PFSK-1 (cell line): ENCODE measurements at regions not wholly inside any gene's neighbourhood (a gene's known extent, or its start where the extent isn't known, plus 50 kb on each side); places are given as distances from the start of the nearest gene placed in this dataset.

Source experiments
- FOXP2 ChIP-seq: optimal IDR thresholded peaks from 2 replicates; pipeline ENCODE3; 2011; ENCODE audit warnings: borderline replicate concordance, control low read depth, inconsistent platforms; ENCODE audit not compliant: insufficient read depth; ENCODE audit errors: extremely low read length, extremely low read depth
- POLR2AphosphoS5 ChIP-seq: IDR thresholded peaks from 2 replicates; pipeline ENCODE4 v1.6.1; 2012; ENCODE audit warnings: low read depth, mild to moderate bottlenecking, control low read depth, low read length, moderate library complexity
- SIN3A ChIP-seq: IDR thresholded peaks from 2 replicates; pipeline ENCODE4 v1.6.1; 2012; ENCODE audit warnings: mild to moderate bottlenecking, low read length, moderate library complexity, borderline replicate concordance; ENCODE audit not compliant: insufficient read depth
- TAF1 ChIP-seq: IDR thresholded peaks from 2 replicates; pipeline ENCODE4 v1.6.1; 2012; ENCODE audit warnings: low read length, control low read depth, borderline replicate concordance; ENCODE audit not compliant: insufficient read depth
- TF ChIP-seq, protein P1 (sequence below), 2 experiments: IDR thresholded peaks; 2 replicates each; pipeline versions ENCODE4 v1.6.1 to v1.8.0; 2011 to 2012; ENCODE audit warnings: low read depth in 2 of 2, low read length in 2 of 2, control low read depth in 1 of 2, inconsistent platforms in 1 of 2, mild to moderate bottlenecking in 1 of 2, moderate library complexity in 1 of 2; ENCODE audit not compliant: insufficient read depth in 1 of 2

DNA sequence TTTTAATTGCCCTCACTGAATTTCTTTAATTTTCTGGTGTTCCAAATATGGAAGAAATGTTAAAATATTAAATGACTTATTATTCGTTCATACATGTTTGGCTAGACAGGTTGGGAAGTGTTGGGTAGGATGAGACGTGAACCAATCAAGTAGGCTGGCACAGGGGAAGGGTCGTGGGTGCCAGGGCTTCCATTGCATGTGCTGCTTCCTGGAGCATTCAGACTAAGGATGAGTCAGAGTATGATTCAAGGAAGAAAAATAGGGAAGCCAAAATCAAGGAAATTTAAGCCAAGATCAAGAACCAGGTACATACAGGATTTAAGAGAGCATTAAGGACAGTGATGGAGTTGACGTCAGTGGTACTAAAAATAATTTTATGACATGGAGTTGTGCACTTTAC, 2068.0 kb downstream of the MAT2B start:
- TF ChIP-seq FOXP2, result no peak
- no peak for TF ChIP-seq SIN3A
- TF ChIP-seq, protein P1, sequence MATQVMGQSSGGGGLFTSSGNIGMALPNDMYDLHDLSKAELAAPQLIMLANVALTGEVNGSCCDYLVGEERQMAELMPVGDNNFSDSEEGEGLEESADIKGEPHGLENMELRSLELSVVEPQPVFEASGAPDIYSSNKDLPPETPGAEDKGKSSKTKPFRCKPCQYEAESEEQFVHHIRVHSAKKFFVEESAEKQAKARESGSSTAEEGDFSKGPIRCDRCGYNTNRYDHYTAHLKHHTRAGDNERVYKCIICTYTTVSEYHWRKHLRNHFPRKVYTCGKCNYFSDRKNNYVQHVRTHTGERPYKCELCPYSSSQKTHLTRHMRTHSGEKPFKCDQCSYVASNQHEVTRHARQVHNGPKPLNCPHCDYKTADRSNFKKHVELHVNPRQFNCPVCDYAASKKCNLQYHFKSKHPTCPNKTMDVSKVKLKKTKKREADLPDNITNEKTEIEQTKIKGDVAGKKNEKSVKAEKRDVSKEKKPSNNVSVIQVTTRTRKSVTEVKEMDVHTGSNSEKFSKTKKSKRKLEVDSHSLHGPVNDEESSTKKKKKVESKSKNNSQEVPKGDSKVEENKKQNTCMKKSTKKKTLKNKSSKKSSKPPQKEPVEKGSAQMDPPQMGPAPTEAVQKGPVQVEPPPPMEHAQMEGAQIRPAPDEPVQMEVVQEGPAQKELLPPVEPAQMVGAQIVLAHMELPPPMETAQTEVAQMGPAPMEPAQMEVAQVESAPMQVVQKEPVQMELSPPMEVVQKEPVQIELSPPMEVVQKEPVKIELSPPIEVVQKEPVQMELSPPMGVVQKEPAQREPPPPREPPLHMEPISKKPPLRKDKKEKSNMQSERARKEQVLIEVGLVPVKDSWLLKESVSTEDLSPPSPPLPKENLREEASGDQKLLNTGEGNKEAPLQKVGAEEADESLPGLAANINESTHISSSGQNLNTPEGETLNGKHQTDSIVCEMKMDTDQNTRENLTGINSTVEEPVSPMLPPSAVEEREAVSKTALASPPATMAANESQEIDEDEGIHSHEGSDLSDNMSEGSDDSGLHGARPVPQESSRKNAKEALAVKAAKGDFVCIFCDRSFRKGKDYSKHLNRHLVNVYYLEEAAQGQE (IDR thresholded peaks at IDR 0.05; ENCODE audit: insufficient read depth in 1 of 2, low read depth in 2 of 2, low read length in 2 of 2), result no peak
- no peak for TF ChIP-seq POLR2AphosphoS5
- no peak for TF ChIP-seq TAF1

DNA sequence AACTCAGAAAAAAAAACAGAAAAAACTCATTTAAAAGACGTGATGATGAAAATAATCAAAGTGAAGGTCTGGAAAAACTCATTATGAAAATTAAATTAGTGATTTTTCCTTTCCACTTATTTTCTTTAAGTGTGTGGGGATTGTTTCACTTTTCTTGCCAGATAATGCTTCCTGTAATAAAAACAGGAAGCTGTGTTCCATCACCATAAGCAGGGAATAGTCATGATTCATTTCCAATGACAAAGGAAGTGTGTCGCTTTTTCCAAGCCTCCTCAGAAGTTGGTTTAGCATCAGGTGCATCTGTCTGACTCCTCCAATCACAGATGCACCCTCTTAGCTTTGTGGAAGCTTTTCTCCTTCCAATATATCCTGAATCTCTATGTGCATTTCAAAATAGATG, 2068.7 kb downstream of the MAT2B start:
- TF ChIP-seq TAF1, result no peak
- no peak for TF ChIP-seq POLR2AphosphoS5
- TF ChIP-seq FOXP2, result no peak
- TF ChIP-seq, protein P1 (IDR thresholded peaks at IDR 0.05; ENCODE audit: insufficient read depth in 1 of 2, low read depth in 2 of 2, low read length in 2 of 2), result no peak
- no peak for TF ChIP-seq SIN3A

DNA sequence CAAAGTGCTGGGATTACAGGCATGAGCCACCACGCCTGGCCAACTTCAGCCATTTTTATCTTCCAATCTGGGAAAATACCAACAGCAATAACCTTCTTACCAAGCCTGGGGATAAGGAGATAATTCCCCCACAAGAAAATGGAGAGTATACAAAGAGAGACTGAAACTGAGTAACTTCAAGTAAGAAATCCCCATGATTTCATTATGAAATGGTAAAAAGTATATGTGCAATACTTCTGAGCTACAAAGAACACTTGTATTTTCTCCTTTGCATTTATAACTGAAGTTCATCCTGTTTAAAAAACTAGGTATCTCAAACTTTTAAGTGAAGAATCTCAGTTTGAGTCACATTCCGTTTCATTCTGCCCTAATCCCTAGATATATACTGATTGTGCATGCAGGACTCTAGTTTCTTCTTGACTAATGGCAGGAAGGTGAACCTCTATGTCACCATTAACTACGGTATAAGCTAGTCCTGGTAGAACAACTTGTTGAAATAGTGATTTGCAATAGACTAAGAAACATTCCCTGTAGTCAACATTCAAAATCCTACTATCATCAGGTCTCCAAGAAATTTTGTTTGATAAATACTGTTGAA, 2071.4 kb downstream of the MAT2B start:
- TF ChIP-seq POLR2AphosphoS5, result no peak
- TF ChIP-seq, protein P1 (IDR thresholded peaks at IDR 0.05; ENCODE audit: insufficient read depth in 1 of 2, low read depth in 2 of 2, low read length in 2 of 2), result no peak
- no peak for TF ChIP-seq TAF1
- TF ChIP-seq FOXP2, result no peak
- TF ChIP-seq SIN3A, result no peak

DNA sequence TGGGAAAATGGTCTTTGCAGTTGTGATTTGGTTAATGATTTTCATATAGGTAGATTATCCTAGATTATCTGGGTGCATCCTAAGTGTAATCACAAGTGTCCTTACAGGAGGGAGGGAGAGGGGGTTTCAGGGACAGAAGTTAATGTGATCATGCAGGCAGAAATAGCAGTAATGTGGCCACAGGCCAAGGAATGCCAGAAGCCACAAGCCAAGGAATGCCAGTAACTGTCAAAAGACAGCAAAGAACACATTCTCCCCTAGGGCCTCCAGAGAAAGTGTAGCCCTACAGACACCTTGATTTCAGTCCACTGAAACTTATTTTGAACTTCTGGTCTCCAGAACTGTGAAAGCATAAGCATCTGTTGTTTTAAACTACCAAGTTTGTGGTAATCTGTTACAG, 2074.5 kb downstream of the MAT2B start:
- TF ChIP-seq, protein P1 (IDR thresholded peaks at IDR 0.05; ENCODE audit: insufficient read depth in 1 of 2, low read depth in 2 of 2, low read length in 2 of 2), result no peak
- no peak for TF ChIP-seq POLR2AphosphoS5
- no peak for TF ChIP-seq SIN3A
- no peak for TF ChIP-seq TAF1
- TF ChIP-seq FOXP2, result no peak

DNA sequence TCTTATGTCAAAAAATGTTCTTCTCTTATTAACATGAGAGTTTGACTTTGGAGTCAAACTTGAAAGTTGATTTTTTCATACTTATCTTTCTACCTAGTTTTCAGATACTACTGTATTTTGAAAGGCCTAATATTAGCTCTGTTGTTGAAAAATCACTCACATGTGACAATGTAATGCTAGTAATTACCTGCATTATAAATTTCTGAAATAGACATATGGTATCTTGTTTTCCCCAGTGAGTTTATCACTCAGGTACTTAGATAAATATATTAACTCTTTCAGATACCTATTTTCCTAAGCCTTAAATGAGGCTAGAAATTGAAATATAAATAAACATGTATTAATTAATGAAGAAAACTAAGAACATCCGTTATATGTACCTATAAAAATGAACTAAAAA, 2089.3 kb downstream of the MAT2B start:
- TF ChIP-seq, protein P1 (IDR thresholded peaks at IDR 0.05; ENCODE audit: insufficient read depth in 1 of 2, low read depth in 2 of 2, low read length in 2 of 2), result no peak
- TF ChIP-seq FOXP2 (no peak), POLR2AphosphoS5 (no peak), TAF1 (no peak), SIN3A (no peak)
